DMS53 (cell line): ENCODE measurements at regions not wholly inside any gene's neighbourhood (a gene's known extent, or its start where the extent isn't known, plus 50 kb on each side); places are given as distances from the start of the nearest gene placed in this dataset.
"Not testable (repeated sequence)": the region's sequence is repeated elsewhere in the genome, so short reads cannot be mapped to it uniquely, and the experiment has no call there.

ENCODE experiments used
- DNase-seq: peaks from one replicate; lab custom pipeline; 2025; lab: John Stamatoyannopoulos, UW

DNA sequence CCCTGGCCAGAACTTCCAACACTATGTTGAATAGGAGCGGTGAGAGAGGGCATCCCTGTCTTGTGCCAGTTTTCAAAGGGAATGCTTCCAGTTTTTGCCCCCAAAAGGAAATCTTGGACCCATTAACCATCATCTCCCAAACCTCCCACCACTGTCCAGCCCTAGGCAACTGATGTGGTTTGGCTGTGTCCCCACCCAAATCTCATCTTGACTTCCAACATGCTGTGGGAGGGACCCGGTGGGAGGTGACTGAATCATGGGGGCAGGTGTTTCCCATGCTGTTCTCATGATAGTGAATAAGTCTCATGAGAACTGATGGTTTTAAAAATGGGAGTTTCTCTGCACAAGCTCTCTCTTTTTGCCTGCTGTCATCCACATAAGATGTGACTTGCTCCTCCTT is 119.1 kb upstream of the RMDN2 start:
- DNase-seq, result not testable (repeated sequence)

DNA sequence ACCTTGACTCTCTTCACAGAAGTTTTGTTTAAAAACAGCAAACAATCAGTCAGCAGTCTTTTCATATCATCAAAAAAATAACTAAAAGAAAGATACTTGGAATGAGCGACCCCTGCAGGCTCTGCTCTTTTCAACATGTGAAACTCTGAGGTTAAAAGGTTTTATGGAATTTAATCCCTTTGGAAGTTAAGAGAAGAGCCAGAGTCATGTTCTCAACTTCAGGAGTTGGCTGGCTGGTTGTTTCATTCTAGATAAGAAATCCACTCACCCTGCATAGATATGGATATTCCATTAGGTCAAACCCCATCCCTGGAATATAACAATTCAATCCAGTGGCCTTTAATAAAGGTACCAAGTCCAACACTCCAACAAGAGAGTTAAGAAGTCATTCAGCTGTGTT is 115.6 kb upstream of the RMDN2 start:
- peak; percentile 74 for DNase-seq

DNA sequence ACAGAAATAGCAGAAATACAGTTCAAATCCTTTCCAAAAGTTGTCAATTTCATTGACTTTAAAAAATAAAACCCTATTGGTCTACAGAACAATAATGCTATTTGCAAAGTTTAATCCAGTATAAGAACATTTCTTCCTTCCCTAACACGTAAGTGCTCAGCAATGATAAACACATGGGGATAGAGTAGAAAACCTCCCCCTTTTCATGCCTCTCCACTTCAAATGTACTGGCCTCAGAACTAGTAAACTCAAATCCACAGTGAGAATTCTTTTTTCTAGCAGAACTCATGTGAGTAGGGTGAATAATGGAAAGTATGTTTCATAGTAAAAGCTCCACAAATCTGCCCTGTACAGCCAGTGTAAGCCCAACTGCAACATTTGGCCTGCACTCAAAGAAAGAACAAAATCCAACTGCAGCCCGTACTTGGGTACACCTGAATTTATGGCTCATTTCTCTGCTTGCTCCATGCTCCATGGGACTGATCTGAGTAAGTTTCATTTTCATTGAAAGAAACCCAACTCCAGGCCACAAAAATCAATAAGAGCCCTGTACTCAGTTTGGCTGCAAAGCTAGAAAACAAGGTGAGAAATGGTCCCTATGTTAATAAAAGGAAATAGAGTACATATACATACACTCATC is 115.0 kb upstream of the RMDN2 start:
- no peak for DNase-seq

DNA sequence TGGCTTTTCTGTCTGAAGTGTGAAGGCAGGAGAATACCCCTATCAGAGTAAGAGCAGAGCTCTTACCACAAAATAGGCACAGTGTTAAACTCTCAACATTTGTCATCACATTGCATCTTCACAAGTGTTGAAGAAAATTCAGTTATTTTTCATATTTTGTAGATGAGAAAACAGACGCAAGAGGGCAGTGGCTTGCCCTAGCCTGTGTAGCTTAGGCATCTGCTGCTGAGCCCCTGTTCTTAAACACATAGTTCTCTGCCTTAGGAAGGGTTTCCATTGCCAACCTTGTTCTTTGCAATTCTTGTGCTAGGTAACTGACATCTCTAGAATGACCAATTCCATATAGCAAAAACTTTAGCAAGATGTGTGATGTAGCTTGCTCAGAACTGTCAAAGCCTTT is 112.7 kb upstream of the RMDN2 start:
- DNase-seq, result no peak

DNA sequence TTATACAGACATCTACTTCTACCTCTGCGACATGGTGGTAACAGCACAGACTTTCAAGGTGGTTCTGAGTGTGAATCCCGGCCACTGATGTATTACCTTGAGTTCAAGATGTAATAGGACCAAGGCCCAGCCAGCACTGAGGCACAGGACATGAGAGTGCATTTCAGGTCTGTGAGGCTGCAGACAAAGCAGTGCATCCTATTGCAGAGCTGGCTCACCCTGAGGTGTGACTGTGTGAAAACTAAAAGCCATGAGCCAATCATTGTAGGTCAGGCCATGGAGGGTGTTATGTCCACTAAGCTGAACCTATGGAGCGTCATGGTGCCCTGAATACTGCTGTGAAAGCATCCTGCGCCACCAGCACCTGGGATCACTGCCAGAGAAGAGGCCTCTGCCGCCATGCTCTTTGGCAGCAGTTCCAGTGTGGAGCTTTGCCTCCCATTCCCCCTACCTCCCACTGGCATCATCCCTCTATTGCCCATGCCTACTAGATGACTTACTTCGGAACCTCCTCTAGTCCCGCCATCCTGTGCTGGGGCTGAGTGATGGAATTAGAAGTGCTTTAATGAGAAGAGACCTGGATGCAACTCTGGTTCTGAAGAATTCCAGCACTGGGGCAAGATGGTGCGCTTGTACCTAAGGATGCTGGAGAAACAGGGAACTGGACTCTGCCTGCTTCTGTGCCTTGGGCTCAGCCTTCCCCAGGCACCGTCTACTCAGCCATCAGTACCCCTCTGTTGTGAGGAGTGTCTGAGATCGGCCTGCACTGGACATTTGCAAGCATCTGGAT is 112.0 kb upstream of the RMDN2 start:
- no peak for DNase-seq

DNA sequence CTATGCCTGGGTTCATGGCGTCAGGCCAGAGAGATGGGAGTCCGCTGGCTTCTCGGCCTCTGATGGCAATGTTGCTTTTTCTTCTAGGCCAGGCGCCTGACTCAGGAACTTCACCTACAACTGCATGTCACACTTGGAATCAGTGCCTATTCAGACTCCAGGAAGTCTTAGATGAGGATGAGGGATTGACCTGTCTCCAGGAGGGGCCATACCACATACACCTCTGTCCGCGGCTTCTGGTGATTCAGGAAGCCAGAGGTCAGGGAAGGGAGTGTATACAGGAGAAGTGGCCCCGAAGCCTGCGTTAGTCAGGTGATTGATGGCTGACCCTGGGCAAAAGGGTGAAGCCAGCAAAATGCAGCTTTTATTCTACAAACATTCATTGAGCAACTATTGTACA is 109.1 kb upstream of the RMDN2 start:
- DNase-seq, result no peak

DNA sequence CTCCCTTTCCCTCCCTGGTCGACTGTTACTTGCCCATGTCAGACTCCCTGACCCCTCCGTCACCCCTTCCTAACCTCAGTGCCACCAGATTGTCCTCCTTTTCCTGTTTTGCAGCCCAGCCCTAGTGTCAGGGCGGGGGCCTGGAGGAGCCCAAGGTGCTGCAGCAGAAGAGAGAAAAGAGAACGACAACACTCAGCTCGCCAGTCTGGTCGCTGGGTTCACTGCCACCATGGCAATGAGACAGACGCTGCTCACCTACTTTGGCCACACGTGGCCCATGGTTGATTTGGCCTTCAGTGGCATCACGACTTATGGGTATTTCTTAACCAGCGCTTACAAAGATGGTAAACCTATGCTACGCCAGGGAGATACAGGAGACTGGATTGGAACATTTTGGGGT is 108.4 kb upstream of the RMDN2 start:
- no peak for DNase-seq

DNA sequence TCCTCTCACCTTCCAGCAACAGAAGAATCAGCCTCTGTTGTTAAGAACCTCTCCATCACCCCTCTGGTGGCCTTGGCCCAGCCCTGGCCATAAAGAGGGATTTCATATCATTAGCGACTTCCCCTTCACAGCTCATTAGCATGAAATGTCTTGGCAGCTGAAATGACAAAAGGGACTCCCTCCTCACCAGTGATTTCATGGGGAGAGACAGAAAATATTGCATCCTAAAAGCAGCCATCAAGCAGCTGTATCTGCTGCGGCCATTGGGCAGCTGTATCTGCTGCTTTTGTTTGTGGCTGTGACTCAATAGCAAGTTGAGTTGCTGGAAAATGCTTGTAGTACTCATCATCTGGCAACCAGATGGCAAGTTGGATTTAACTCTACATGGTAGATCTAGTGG is 105.9 kb upstream of the RMDN2 start:
- DNase-seq, result no peak

DNA sequence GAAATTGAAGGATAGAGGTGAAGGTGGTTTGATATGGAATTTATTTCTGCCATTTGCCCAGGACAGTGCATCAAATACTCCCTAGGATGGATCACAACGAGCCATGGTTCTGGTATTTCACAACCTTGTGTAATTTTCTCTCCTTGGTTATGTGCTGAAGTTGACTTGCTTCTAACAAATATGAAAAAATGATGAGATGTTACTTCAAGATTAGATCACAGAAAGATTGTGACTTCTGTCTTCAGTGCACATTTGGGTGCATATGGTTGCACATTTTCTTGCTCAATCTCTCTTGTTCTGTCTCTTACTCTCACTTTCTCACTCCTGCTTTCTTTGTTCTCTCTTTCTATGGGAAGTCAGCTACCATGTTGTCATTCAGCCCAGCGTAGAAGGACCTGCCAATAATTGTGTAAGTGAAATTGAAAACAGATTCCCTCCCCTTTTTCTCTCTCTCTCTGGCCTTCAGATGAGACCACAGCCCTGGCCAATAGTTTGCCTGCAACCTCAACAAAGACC is 104.6 kb upstream of the RMDN2 start:
- no peak for DNase-seq

DNA sequence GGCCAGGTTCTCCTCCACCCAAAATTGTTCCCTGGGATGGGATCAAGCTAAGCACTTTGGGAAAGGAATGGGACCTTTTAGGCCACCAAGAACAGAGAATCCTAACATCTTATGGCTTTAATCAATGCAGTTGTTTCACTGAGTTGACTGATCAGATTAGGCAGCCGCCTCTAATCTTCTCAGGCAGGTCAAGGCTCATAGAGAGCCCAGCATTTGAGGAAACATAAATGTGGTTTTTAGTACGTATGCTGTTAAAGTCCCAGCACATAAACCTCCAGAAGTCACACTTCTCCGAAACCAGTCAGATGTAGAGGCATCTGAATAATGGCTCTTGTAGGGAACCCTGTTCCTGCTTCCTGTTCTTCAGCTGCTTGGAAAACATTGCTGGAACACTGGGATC is 99.5 kb upstream of the RMDN2 start:
- DNase-seq, result no peak

DNA sequence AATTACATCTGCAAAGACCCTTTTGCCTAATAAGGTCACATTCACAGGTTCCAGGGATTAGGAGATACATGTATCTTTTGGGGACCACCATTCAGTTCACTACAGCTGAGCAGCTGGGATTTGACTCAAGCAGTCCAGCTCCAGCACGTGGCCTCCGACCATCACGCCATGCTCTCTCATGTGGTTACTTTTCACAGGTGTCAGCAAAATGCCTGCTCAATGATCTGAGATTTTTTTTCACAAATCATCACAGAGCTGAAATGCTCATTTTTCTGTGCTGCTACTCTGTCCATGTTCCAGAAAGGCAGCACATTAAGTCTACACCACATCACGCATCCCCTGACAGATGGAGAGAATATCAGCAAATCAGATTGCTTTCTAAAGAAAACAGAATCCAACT is 98.5 kb upstream of the RMDN2 start:
- no peak for DNase-seq

DNA sequence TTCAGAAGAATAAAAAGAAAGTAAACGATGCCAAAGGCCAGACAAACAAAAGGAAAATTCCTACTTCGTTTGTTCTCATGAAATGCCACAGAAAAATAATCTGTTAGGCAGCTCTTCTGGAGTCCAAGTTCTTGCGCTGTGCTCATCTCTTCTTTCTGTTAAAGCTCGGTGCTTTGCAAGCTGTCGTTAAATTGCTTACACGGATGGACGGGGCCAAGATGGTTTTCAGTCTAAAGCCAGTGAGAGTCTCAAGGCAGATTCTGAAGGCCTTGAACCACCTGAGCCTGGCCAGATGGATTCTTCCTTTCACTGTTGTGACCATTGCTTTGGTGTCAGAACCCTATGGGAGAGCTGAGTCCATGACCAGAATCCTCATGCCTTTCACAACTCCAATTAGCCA is 97.6 kb upstream of the RMDN2 start:
- no peak for DNase-seq

DNA sequence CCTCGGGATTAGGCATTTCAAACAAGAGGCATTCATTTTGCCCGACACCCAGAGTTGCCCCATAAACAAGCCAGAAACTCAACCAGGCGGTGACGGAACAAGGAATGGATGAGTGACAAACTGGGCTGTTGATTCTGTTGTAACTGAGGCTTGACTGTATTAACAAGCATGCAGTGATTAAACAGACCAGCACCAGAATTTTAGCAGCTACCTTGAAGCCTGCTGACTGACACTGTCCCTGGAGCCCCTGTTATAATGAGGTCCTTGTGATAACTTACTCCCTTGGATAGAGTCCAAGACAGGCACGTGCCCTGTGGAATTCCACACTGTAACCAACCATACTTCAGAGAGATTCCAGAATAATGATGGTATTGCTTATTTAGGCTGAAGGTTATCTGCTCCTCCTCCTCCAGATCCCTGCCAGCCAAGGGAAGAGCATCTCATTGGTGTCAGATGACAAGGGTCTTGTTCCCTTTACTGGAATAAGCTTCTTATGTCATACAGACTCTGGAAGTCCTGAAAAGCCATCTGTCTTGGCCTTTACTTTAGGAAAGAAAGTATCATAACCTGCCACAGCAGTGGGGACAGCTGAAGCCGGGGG is 97.1 kb upstream of the RMDN2 start:
- DNase-seq, result peak; percentile 4

DNA sequence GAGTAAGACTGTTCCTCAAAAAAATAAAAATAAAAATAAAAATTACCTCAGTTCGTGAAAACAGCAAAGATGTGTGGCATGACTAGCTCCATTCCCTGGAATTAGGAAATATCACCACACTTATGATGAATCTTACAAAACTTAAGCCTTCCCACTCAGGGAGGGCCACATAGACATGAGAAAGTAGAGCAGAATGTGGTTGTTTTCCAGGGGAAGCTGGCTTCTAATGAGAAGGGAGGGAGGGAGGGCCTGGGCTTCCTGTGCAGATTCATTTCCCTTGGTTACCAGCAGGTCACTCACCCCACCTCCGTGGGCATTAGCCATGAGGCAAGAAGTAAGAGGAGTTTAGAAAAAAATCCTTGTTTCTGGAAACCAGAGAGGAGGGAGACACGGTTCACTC is 95.9 kb upstream of the RMDN2 start:
- DNase-seq, result peak; percentile 2

DNA sequence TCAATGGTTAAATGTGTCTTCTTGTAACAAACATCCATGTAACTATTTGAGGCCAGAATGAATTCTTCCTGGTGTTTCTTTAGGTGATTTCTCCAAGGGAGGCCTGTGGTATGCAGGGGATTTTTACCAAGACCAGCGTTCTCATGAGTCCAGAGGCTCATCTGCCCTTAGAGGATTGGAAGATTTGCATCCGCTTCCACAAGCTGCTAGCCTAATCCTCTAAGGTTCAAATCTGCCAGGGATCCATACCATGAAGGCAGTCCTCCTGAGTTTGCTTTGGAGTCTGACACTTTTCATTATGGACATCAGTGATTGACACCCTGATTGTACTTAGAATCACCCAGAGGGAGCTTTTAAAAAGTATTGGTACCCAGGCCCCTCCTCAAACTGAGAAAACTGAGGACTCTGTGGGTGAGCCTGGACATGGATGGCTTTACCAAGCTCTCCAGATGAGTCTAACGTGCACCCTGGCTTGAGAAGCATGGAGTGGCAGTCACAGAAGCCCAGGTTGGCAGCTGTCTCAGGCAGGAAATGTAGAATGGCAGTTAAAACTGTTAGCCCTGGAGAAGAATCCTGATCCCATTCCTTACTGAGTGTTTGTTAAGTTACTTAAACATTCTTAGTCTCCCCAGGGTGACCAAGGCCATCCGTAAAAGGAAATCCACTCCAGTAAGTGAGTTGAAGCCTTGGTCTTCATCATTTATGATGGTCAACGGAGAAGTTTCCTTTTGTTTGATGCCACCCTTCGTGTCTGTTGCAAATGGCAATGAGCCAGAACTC is 95.3 kb upstream of the RMDN2 start:
- peak; percentile 2 for DNase-seq

DNA sequence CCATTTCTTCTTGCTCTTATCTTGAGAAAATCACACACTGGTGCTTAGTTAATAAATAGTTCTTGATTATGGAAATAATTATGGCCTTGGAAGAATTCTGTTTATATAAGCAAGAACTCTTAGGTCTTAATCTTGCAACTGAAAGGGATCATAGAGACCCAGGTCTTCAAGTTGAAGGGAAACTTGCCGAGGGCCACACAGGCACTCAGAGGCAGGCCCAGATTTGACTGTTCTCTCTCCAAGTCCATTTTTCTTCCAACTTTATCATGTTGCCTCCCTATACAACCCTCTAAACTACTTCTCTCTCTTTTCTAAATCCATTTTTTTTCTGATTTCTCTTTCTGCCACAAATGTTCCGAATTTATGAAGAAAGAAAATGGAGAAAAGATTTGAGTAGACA is 94.5 kb upstream of the RMDN2 start:
- DNase-seq, result no peak

DNA sequence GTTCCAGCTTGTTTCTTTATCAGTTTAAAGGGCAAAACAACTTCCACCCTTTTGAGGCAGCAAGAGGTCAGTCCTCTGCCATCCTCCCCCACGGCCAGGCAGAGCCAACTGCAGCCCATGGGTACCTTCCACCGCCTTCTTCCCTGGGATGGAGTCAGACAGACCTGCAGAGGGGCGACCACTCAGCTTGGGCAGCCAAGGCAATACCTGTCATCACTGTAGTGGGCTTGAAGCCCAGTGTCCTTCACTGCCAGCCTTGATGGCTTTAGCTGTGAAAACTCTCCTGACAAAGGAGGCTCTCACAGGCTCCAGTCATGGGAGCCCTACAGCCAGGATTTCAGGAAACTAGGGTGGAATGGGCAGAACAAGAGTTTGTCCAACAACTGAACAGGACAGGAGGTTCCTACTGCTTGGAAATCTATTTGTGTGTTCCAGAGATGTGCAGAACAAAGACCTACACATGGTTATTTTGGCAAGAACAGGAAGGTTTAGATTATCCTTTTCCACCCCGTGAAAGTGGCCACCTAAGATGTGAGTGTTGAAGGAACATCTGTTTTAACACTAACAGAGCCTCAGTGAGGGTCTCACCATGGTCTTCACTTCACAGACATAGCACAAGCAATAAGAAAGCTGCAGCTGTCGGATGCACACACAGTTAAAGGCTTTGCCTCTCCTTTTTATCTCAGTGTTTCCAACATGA is 93.9 kb upstream of the RMDN2 start:
- DNase-seq, result no peak

DNA sequence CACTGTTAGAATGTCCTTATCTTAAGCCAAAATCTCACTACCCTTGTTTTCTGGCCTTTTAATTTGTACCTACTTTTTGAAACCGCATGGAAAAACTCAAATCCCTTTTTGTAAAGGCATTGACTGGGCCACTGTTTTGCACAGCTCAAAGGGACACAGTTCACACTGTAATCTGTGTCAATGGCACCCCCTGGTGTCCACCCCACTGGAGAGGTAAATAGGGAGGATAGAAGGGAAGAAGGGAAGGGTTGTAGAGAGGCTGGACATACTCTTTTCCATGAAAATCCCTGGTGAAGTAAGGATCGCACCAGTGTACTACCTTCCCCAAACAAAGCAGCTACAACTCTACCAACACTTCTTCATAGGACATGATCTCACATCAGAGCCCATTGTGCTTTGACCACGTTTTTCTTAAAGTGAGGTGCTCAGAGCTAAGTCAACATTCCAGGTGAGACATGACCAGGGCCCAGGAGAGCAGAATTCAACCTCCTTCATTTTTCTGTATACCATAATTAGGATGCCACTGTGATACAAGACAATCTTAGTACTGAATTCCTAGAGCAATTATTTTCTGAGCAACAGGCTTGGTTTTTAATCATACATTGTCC is 92.4 kb upstream of the RMDN2 start:
- peak; percentile 91 for DNase-seq

DNA sequence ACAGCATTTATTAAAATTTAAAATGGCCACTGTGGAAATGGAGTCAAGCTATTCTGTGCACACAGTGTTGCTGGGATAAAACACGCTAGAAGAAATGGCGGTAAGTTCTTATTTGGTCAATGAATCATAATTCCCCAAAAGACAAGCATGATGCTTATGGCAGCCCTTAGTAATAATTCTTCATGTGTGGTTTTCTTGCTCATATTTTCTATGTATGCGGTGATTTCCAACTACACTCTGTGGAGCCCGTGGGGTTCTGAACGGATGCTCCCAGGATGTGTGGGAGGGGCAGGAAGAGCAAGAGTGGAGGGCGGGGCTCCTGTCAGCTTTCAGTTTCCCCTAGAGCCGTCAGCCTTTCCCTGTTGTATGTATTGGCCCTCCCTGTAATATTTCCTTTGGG is 91.7 kb upstream of the RMDN2 start:
- no peak for DNase-seq

DNA sequence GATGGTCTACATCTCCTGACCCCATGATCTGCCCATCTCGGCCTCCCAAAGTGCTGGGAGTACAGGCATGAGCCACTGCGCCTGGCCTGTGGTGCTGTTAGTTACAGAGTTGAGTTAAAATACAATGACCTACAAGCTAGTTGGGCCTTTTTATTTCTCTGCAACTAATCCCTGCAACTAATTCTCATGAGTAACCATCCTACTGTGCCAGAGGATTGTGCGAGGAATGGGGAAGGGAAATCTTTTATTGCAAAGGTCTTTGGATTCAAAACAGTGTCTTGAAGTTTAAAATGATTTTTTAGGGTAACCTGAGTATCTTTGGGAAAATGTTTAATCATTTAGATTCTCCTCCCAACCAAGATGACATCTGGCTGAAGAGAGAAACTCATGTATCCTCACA is 88.8 kb upstream of the RMDN2 start:
- DNase-seq, result no peak

DNA sequence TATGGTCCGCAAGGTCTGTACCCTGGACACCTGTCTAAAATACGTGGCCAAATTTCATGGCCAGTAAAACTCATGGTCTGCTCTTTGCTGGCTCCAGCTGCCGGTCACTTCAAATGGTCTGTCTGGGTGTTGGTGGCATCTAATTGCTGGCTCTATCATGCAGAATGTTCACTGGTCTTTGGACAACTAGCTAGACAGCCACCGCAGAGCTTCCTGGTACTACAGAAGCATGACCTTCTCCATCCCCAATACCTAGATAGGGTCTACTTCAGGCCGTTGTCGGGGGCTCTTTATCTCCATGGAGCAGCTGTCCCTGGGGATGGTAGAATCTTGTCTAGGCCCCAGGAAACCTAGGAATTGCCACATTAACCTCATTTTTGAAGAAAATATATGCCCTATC is 88.4 kb upstream of the RMDN2 start:
- DNase-seq, result no peak
